ENCODE measurements at regions not wholly inside any gene's neighbourhood (a gene's known extent, or its start where the extent isn't known, plus 50 kb on each side); places are given as distances from the start of the nearest gene placed in this dataset.

GRCh38 chr21:38944903-38945302 is 139.2 kb downstream of the ETS2 start:
- H3K4me3 ChIP-seq (ENCODE audit: severe bottlenecking): no peak overlapping the region
- no peaks in the 10 kb centered on the region for H3K36me3 ChIP-seq (ENCODE audit: low read depth)
- H3K9me3 ChIP-seq (ENCODE audit: severe bottlenecking): no peaks in the 10 kb centered on the region
- no peaks in the 10 kb centered on the region for H3K27me3 ChIP-seq (ENCODE audit: insufficient read depth, poor library complexity, severe bottlenecking)
- ATAC-seq (ENCODE audit: low read depth): no peak
- no peak overlapping the region for H3K27ac ChIP-seq (ENCODE audit: poor library complexity, severe bottlenecking)
- no peak for DNase-seq (ENCODE audit: low spot score)
- no peaks in the 10 kb centered on the region for H3K4me1 ChIP-seq (ENCODE audit: insufficient read depth, poor library complexity, severe bottlenecking)
- TF ChIP-seq, protein P1, sequence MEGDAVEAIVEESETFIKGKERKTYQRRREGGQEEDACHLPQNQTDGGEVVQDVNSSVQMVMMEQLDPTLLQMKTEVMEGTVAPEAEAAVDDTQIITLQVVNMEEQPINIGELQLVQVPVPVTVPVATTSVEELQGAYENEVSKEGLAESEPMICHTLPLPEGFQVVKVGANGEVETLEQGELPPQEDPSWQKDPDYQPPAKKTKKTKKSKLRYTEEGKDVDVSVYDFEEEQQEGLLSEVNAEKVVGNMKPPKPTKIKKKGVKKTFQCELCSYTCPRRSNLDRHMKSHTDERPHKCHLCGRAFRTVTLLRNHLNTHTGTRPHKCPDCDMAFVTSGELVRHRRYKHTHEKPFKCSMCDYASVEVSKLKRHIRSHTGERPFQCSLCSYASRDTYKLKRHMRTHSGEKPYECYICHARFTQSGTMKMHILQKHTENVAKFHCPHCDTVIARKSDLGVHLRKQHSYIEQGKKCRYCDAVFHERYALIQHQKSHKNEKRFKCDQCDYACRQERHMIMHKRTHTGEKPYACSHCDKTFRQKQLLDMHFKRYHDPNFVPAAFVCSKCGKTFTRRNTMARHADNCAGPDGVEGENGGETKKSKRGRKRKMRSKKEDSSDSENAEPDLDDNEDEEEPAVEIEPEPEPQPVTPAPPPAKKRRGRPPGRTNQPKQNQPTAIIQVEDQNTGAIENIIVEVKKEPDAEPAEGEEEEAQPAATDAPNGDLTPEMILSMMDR (IDR thresholded peaks at IDR 0.05; ENCODE audit: poor library complexity, severe bottlenecking): no peak

GRCh38 chr21:38944402-38944801 is 138.7 kb downstream of the ETS2 start:
- TF ChIP-seq, protein P1 (IDR thresholded peaks at IDR 0.05; ENCODE audit: poor library complexity, severe bottlenecking): no peak
- Histone ChIP-seq H3K9me3 (ENCODE audit: severe bottlenecking) (no peaks in the 10 kb centered on the region), H3K27me3 (ENCODE audit: insufficient read depth, poor library complexity, severe bottlenecking) (no peaks in the 10 kb centered on the region), H3K4me1 (ENCODE audit: insufficient read depth, poor library complexity, severe bottlenecking) (no peaks in the 10 kb centered on the region), H3K36me3 (ENCODE audit: low read depth) (no peaks in the 10 kb centered on the region), H3K4me3 (ENCODE audit: severe bottlenecking) (no peak overlapping the region), H3K27ac (ENCODE audit: poor library complexity, severe bottlenecking) (no peak overlapping the region)
- ATAC-seq (ENCODE audit: low read depth) (no peak), DNase-seq (ENCODE audit: low spot score) (no peak)

- no peaks in the 10 kb centered on the region for H3K9me3 ChIP-seq (ENCODE audit: severe bottlenecking)
- DNase-seq (ENCODE audit: low spot score): no peak
- TF ChIP-seq, protein P1 (IDR thresholded peaks at IDR 0.05; ENCODE audit: poor library complexity, severe bottlenecking): no peak
- no peaks in the 10 kb centered on the region for H3K4me1 ChIP-seq (ENCODE audit: insufficient read depth, poor library complexity, severe bottlenecking)
- no peak overlapping the region for H3K4me3 ChIP-seq (ENCODE audit: severe bottlenecking)
- no peaks in the 10 kb centered on the region for H3K27me3 ChIP-seq (ENCODE audit: insufficient read depth, poor library complexity, severe bottlenecking)
- no peak for ATAC-seq (ENCODE audit: low read depth)
- no peak overlapping the region for H3K27ac ChIP-seq (ENCODE audit: poor library complexity, severe bottlenecking)
- H3K36me3 ChIP-seq (ENCODE audit: low read depth): no peaks in the 10 kb centered on the region
These were observed 137.1 kb downstream of the ETS2 start for GRCh38 chr21:38942748-38943211.

DNA sequence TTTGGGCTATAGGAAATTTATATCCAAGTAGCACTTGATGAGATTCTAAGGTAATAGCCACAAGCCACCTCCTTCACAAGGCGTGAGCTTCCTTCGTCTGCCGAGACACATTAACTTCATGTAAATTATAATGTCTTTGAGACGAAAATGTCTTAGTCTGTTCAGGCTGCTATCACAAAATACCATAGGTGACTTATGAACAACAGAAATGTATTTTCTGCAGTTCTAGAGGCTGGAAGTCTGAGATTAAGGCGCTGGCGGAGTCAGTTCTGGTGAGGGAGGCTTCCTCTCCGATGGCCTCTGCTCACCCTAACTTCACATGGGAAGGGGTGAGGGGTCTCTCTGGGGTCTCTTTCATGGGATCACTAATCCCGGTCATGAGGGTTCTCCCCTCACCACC is 133.0 kb downstream of the ETS2 start:
- no peaks in the 10 kb centered on the region for H3K4me1 ChIP-seq (ENCODE audit: insufficient read depth, poor library complexity, severe bottlenecking)
- H3K36me3 ChIP-seq (ENCODE audit: low read depth): no peaks in the 10 kb centered on the region
- H3K27me3 ChIP-seq (ENCODE audit: insufficient read depth, poor library complexity, severe bottlenecking): no peaks in the 10 kb centered on the region
- no peak overlapping the region for H3K4me3 ChIP-seq (ENCODE audit: severe bottlenecking)
- ATAC-seq (ENCODE audit: low read depth) (no peak), DNase-seq (ENCODE audit: low spot score) (no peak)
- no peaks in the 10 kb centered on the region for H3K9me3 ChIP-seq (ENCODE audit: severe bottlenecking)
- TF ChIP-seq, protein P1 (IDR thresholded peaks at IDR 0.05; ENCODE audit: poor library complexity, severe bottlenecking): no peak
- H3K27ac ChIP-seq (ENCODE audit: poor library complexity, severe bottlenecking): no peak overlapping the region

DNA sequence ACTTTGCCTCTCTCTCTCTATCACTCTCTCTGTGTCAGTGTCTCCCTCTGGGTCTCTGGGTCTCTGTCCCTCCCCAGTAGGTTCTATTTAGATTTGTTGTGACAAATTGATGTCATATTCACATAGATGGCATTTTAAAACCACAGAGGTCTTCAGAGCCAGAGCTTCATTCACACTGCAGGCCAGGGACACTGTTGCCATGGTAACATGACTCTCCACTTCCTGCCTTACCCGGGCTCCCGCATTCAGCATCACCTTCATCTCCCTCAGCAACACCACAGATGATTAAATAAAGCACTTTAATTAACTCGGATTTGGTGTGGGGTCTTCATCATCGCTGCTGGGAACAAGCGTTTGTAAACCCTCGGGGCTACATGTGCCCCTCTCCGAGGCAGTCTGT is 132.6 kb downstream of the ETS2 start:
- TF ChIP-seq, protein P1 (IDR thresholded peaks at IDR 0.05; ENCODE audit: poor library complexity, severe bottlenecking): no peak
- H3K27me3 ChIP-seq (ENCODE audit: insufficient read depth, poor library complexity, severe bottlenecking): no peaks in the 10 kb centered on the region
- H3K9me3 ChIP-seq (ENCODE audit: severe bottlenecking): no peaks in the 10 kb centered on the region
- no peak overlapping the region for H3K4me3 ChIP-seq (ENCODE audit: severe bottlenecking)
- ATAC-seq (ENCODE audit: low read depth) (no peak), DNase-seq (ENCODE audit: low spot score) (no peak)
- H3K36me3 ChIP-seq (ENCODE audit: low read depth): no peaks in the 10 kb centered on the region
- no peaks in the 10 kb centered on the region for H3K4me1 ChIP-seq (ENCODE audit: insufficient read depth, poor library complexity, severe bottlenecking)
- no peak overlapping the region for H3K27ac ChIP-seq (ENCODE audit: poor library complexity, severe bottlenecking)
